NCI-H1105 (cell line): ENCODE measurements at regions not wholly inside any gene's neighbourhood (a gene's known extent, or its start where the extent isn't known, plus 50 kb on each side); places are given as distances from the start of the nearest gene placed in this dataset.

Source experiments
- DNase-seq: peaks from one replicate; lab custom pipeline; 2025; lab: John Stamatoyannopoulos, UW

DNA sequence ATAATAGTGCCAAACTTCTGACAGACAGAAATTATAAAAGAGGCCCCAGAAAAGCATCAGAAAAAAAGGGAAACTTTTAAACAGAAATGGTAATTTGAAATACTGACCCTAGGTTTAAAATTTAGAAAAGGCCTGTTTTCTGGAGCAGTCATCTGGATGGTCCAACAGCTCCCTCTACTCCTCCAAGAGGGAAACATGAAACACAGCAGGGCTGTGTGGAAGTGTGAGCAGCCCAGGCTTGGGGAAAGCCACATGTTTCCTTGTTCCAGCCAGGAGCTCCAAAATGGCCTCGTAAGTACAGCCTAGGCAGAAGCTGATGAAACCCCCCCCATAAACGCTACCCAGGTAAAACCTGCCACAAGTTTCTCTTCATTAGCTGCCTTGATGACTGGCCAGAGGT, 499.3 kb upstream of the ADAMTS16 start:
- no peak for DNase-seq

DNA sequence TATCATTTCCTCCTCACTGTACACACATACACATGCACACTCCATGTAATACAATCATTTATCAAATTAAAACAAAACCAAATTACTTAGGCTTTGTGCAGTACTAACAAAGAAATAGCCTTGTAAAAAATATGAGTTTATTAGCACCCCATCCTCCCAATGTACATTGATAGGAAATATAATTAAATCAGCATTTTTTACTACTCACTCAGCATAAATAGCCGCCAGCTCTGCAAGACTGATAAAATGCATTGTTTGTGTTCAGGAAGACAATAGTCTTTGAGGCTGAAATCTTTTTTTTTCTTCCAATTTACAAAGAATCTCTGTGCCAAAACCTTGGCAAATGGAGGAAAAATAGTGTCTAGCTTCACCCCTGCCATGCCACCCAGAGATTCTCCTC, 497.6 kb upstream of the ADAMTS16 start:
- DNase-seq = no peak

DNA sequence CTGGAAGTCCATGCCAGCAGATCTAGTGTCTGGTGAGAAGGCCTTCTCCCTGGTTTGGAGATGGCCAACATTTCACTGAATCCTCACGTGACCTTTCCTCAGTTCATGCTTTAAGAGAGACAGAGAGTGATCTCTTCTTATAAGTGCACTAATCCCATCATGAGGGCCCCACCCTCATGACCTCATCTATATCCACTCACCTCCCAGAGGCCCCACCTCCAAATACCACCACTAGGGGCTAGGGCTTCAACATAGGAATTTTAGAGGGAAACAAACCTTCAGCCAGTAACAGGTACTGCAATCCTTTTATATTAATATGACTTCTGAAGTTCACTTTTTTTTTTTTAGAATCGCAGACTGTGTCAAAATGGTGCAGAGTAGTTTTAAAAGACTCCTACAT, 496.9 kb upstream of the ADAMTS16 start:
- DNase-seq = no peak

DNA sequence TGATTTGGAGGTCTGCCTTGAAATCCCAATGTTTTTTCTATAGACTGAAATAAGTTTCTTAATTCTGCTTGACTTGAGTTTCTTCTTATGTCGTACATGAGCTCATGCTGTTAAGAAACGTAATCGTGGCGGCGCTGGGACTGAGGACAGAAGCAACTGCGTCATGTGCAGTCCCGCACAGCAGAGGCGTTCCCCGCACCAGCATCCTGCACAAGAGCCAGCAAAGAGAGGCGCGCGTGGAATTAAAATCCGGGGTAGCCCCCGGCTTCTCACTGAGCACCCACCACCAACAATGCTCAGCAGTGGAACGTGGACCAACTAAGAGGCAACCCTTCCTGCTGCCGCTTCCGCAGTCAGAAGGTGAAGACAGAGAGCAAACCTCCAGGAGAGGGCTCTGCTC, 496.2 kb upstream of the ADAMTS16 start:
- no peak for DNase-seq

DNA sequence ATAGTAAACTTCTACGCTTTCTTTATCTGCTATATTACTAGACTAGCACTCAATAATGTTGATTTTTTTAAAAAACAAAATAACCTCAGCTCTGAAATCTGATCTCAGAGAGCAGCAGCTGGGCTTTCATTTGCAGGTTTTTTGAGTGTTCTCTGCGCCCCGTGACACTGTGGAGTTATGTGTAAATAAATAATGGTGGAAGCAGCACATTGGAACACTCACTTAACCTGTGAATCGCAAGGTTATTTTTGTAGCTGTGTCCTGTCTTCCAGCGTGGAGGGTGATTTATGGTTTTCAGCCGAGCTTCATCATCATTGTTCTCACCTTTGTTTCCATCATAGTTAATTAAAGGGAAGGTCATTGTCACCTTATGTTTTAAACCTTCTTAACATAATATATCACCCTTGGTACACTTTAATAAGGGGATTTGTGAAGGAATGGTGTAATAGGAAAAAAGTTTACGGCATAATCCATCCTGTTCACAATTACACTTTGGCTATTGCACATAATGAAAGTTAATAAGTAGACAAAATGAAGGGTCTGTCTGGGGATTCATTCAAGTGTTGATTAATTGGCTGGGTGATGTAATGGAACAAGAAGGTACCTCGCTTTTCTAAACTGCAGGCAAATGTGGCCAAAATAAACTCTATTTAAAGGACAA, 493.3 kb upstream of the ADAMTS16 start:
- no peak for DNase-seq

DNA sequence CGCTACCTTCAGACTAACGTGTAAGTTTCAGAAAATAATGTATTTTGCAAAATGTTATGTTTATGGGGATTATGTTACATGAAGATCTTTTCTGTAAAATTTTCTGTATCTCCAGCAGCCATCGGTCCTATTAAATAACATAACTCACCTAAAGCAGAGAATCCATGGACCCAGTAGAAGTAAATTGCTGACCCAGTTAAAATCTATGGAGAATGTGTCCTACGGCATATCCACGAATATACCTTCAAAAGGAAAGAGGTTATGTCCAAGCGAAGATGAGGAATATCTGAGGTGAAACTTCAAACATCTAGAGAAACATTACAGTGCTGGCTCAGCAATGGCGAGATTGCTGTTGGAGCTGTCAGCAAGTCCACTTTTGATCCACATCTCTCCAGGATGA, 492.2 kb upstream of the ADAMTS16 start:
- no peak for DNase-seq

DNA sequence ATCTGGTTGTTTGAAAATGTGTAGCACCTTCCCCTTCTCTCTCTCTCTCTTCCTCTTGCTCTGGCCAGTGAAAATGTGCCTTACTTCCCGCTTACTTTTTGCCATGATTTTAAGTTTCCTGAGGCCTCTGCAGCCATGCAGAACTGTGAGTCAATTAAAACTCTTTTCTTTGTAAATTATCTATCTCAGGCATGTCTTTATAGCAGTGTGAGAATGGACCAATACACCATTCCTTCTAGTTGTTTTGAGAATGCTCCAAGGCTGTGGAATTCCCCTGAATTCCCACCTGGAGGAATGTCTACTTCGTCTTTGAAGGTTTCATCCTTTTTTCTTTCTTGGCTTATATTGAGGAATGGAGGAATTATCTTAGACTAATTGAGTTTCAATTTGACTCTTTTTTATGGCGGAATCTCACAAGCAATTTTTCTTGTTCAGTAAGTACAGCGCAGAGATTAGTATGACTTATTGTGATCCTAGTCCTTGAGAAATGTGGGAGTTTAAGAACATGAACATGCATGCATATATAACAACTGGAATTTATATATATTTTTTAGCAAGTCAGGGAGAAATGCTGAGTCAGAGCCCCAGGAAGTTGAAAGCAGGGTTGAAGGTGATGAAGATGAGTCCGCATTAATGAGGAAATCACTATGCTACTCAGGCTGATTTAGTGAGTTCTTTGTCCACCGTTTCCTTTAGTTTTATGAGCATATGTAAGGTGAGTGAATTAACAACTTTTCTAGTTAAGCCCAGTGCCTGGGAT, 488.1 kb upstream of the ADAMTS16 start:
- no peak for DNase-seq

DNA sequence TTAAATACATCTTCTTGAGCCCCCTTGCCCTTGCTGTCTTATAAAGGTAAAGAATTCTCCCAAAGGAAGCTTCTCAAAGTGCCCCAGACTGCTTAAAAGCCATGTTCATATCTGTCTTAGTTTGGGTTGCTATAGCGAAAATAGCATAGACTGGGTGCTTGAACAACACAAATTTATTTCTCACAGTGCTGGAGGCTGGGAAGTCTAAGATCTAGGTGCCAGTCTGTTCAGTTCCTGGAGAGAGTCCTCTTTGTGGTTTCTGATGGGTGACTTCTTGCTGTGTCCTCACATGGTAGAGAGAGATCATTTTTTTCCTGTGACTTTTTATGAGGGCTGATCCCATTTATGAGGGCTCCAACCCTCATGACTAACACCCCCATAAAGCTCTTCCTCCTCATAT, 486.7 kb upstream of the ADAMTS16 start:
- DNase-seq = no peak

DNA sequence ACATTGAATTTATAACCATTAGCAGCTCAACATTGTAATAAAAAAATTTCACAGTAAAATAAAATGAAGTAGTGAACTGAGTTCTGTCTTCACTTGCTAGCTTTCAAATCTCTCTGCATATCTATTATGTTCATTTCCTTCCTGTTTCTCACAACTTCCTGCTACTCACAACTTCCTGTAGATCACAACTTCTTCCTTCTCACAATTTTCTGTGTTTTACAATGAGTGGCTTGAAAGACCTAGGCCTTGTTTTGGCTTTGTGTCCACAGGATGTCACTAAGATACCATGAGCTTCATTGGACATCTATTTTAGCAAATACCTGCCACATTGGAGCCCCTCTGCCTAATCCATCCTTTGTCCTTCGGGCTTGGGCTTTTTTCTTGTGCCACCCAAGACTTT, 480.3 kb upstream of the ADAMTS16 start:
- no peak for DNase-seq

DNA sequence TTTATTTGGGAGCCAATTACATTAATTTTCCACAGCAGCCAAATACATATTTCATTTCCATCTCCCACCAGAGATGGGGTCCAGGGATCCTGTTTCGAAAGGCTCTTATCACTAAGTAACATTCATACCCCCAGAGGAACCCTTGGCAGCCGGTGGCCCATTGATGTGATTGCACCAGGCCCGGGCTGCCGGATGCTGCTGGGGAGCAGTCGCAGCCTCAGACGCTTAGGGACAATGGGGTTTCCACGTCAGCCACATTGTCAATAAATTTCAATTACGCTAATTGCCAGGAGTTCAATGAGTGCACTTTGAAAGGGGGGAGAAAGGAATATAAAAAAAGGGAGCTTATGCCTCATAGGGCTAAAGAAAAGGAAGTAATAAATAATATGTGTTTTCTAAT, 478.8 kb upstream of the ADAMTS16 start:
- DNase-seq = peak; percentile 28

DNA sequence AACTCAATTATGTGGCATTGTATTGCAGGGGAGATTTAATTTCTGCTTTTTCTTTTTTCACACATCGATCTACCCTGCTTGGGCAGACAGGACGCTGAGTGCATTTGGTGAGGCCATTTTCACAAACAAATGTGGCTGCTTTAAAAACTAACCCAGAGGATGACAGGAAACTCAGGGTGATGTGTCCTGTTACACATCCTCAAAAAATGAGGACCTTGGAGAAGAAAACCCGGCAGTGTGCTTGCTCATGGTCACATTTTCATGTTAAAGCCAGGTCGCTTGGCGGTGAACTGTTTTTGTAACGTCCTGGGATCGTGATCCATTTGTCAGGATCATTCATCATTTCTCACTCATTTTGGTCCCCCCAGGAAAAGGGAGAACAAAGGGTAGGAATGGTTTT, 478.3 kb upstream of the ADAMTS16 start:
- DNase-seq = no peak

DNA sequence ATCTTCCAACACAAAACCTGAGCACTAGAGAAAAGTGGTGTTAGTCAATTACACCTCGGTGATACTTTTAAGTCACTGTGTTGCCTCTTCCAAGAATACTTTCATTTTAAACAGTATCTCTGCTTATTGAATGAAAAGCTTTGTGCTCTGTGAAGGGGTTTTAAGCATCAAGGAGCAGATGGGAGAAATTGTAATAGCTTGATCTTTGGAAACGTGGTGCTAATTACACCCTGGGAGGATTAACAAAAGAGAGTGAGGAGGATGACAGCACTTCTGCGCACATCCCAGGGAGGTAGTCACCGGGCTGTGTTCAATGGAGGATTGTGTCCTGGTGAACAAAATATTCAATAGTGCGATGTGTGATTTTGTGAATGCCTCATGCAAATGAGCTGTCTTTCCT, 477.4 kb upstream of the ADAMTS16 start:
- no peak for DNase-seq

DNA sequence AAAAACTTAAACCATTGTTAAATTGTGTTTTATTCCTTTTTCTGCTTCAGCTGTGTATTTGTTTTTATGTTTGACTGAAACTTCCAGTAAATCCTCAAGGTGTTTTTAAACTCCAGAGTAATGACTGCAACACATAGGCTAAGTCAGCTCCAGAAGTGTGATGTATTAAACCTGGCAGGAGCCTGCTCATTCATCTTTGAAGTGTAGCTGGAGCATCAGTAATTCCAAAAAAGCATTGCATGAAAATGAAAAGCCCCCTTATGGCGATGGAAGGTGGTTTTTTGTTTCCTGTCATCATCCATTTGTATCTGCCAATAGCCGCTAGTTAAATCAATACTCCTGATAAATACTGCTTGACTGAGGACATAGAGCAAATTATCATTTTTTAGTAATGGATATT, 474.2 kb upstream of the ADAMTS16 start:
- no peak for DNase-seq

DNA sequence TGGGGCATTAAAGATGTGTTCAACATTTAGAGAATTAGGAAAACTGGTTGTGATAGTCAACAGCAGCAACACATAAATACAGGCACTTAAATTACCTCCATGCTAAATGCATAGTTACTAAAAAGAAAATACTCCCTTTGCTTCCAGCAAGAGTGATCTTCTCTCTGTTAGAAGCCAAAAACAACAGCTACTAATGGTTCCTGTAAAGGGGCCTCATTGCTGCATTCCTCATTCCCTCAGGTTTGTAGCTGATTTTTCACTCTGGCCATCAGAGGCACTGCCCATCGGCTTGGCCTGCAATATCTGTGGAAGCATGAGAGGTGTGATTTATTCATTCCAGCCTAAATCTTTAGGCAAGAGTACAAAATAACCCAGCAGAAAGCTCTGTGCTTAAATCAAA, 466.0 kb upstream of the ADAMTS16 start:
- no peak for DNase-seq

DNA sequence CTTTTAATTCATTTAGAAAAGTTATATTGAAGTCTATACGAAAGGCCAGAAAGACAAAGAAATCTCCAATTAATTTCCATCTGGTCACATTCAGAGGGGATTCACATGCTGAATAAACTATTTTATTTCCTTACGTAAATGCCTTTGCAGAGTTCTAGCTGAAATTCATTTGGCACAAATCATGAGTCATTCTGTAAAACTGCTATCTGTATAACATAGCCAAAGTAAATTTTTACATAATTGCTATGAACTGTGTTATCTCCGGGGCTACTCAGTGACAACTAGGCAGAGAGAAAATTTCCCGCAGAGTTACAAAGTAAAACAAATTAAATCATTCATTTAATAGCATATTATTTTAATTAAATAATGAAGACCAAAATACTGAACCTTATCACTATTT, 463.2 kb upstream of the ADAMTS16 start:
- DNase-seq = no peak

DNA sequence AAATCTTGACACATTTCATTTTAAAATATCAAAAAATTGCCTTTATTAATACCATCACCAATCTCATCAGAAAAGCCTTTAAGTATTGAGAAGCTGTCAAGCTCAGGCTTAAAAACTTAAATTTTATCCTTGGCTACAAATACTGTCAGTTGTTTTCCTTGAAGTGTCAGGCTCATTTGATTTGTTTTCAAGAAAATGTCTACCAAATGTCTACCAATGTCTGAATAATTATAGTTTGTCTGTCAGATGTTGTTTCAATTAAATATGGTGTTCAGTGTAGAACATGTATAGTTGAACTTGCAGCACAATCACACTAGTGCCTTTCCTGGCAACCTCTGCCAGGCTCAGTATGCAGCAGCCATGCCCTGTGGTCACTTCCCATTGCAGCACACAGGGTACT, 455.2 kb upstream of the ADAMTS16 start:
- no peak for DNase-seq

DNA sequence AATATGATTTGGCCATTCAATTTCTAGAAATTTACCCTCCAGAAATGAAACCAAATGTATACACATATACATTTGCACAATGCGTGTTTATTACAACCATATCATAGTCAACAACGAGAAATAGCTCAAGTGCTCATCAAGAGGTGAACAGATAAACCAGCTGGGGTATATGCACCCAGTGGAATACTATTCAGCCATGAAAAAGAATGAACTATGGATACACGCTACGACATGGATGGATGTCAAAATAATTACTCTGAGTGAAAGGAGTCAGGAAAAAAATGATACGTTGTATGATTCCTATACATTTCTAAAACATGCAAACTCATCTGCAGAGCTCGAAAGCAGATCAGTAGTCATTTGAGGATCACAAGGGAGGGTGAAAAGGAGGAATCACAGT, 441.5 kb upstream of the ADAMTS16 start:
- no peak for DNase-seq

DNA sequence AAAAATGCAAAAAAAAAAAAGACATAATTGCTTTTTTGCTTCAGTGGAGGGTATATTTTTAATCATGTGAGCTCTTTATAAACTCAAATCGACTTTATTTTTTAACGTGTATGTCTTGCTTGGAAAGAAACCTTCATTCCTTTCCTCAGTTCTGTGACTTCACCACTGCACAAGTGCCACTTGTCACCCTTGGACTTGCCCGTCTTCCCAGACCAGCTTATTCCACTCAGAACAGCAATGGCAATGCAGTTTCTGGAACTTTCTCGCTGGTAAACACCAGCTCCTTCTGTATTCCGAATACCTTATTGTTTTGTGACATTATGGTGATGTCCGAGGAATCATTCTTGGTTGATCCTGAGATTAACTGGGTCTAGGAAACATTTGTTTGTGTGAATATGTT, 440.5 kb upstream of the ADAMTS16 start:
- no peak for DNase-seq

DNA sequence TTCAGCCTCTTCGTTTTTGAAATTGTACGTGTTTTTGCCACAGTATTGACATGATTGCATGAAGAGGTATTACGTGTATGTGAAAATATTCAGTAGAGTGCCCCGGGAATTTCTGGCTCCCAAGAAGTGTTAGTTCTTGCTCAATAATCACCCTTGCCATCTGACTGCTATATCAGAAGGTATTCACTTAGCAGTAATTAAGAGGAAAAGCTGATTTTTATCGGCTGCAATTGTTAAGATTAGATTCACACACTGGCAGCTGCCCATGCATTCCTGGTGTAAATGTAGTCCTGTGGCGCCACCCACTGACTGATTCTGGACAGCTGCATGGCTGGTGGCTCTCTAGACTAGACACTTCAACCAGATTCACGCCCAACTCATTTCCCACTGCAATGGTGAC, 440.1 kb upstream of the ADAMTS16 start:
- peak; percentile 73 for DNase-seq

DNA sequence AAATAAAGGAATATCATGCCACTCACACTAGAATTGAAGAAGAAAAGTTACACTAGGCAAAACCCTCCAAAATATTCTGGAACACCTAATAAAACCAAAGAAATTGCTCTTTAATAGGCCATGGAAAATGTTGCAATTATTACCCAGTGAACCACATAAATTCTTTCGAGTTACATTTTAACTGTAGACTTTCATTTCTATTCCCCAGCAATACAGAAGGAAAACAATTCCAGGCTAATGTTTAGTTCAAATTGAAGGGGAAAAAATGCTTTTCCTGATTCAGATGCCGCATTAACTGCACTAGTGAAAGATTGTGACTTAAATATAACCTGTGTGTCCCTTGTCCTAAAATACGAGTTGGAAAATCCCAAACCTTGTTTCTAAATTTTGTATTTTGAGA, 439.3 kb upstream of the ADAMTS16 start:
- DNase-seq = no peak

DNA sequence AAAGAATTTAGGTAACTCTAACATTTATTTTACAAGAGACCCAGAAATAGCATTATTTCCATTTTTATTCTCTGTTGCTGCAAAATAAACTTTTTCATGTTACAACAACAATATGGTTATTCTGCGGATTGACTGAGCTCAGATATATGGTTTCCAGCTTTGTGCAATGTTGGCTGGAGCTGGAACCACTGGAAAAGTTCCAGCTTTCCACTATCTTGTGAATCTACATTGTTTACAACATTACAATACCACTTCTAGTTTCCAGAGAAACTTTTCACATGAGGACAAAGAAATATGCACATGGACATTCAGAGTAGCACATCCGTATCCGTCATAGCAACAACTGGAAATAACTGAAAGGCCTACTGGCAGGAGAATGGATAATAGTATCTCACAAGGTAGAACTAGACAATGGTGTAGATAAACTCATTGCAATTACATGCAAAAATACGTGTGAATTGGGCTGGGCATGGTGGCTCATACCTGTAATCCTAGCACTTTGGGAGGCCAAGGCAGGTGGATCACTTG, 436.1 kb upstream of the ADAMTS16 start:
- no peak for DNase-seq

DNA sequence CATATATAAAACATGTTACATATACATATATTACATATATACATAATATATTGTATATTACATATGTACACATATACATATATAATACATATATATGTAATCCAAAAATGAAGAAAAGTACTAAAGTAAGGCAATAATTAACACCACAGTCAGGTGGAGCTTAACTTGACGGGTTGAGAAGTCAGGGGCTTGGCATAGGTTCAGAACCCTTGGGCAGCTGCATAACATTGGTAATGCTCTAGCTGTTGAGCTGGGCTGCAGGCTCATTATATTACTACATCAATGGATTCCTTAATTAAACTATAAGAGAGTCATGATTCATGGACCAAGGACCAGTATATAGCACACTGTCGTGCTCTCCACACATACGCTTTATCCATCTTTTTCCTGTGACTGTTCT, 435.2 kb upstream of the ADAMTS16 start:
- peak; percentile 5 for DNase-seq

DNA sequence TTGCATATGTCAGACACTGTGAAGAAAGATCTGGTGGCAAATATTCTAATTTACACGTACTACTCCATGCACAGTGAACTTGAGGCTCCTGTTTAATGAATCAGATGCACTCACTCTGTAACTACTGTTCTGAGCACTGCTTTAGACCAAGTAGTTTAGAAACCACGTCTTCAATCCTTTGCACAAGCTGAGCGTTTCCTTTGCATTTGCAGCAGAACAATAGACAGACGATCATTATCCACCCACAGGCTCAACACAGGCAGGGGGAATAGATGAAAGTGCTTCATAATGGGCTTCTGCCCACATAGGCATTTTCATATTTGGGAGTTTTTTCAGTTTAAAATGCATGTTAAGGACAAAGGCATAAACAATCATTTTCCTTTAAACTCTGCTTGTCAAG, 423.3 kb upstream of the ADAMTS16 start:
- no peak for DNase-seq

DNA sequence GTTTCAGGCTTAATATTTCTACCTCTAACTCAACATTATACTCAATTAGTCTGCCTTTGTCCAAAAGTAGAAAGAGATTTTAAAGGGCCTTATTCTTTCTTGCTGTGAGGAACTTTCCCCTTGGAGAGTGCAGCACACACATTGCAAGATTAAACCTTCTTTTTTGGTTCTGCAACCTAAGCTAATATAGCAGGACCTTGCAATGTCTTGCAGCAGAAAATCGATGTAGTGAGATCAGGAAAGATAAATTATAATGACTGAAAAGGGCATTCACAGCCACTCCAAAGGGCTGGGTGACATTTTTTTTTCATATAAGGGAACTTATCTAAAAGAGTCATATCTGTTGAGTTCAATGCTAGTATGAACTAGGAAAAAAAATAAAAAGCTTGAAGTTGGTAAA, 422.7 kb upstream of the ADAMTS16 start:
- no peak for DNase-seq
